ENCODE measurements at regions not wholly inside any gene's neighbourhood (a gene's known extent, or its start where the extent isn't known, plus 50 kb on each side); places are given as distances from the start of the nearest gene placed in this dataset.

- no peak for DNase-seq (ENCODE audit: low read depth in 4 of 4, low spot score in 3 of 4)
Measured at GRCh38 chr13:97715763-97716162, 237.7 kb upstream of the IPO5 start.

- no peak for DNase-seq (ENCODE audit: low read depth in 4 of 4, low spot score in 3 of 4)
Measured at GRCh38 chr13:97716746-97717145, 236.7 kb upstream of the IPO5 start.

- DNase-seq (ENCODE audit: low read depth in 4 of 4, low spot score in 3 of 4), result no peak
Measured at GRCh38 chr13:97719736-97720135, 233.7 kb upstream of the IPO5 start.

- no peak for DNase-seq (ENCODE audit: low read depth in 4 of 4, low spot score in 3 of 4)
Measured at GRCh38 chr13:97720896-97721295, 232.6 kb upstream of the IPO5 start.

- no peak for DNase-seq (ENCODE audit: low read depth in 4 of 4, low spot score in 3 of 4)
Measured at GRCh38 chr13:97723655-97724054, 229.8 kb upstream of the IPO5 start.

- DNase-seq (ENCODE audit: low read depth in 4 of 4, low spot score in 3 of 4), result no peak
Measured at GRCh38 chr13:97724450-97724849, 229.0 kb upstream of the IPO5 start.

GRCh38 chr13:97726664-97727280 lies 226.7 kb upstream of the IPO5 start:
- DNase-seq (ENCODE audit: low read depth in 4 of 4, low spot score in 3 of 4), result no peak

- DNase-seq (ENCODE audit: low read depth in 4 of 4, low spot score in 3 of 4), result no peak
Measured at GRCh38 chr13:97727991-97728390, 225.5 kb upstream of the IPO5 start.

- no peak for DNase-seq (ENCODE audit: low read depth in 4 of 4, low spot score in 3 of 4)
Measured at GRCh38 chr13:97736436-97736835, 217.0 kb upstream of the IPO5 start.

- no peak for DNase-seq (ENCODE audit: low read depth in 4 of 4, low spot score in 3 of 4)
Measured at GRCh38 chr13:97742084-97742483, 211.4 kb upstream of the IPO5 start.

- DNase-seq (ENCODE audit: low read depth in 4 of 4, low spot score in 3 of 4), result no peak
Measured at GRCh38 chr13:97743938-97744337, 209.5 kb upstream of the IPO5 start.

GRCh38 chr13:97746649-97747048 lies 206.8 kb upstream of the IPO5 start:
- DNase-seq (ENCODE audit: low read depth in 4 of 4, low spot score in 3 of 4), result no peak

- DNase-seq (ENCODE audit: low read depth in 4 of 4, low spot score in 3 of 4), result no peak
Measured at GRCh38 chr13:97749174-97749573, 204.3 kb upstream of the IPO5 start.

- DNase-seq (ENCODE audit: low read depth in 4 of 4, low spot score in 3 of 4), result no peak
Measured at GRCh38 chr13:97751477-97751876, 202.0 kb upstream of the IPO5 start.

GRCh38 chr13:97752961-97753668 lies 200.4 kb upstream of the IPO5 start:
- DNase-seq (ENCODE audit: low read depth in 4 of 4, low spot score in 3 of 4), result no peak

GRCh38 chr13:97753942-97754670 lies 199.4 kb upstream of the IPO5 start:
- DNase-seq (ENCODE audit: low read depth in 4 of 4, low spot score in 3 of 4), result no peak

GRCh38 chr13:97757807-97758206 lies 195.7 kb upstream of the IPO5 start:
- no peak for DNase-seq (ENCODE audit: low read depth in 4 of 4, low spot score in 3 of 4)

- DNase-seq (ENCODE audit: low read depth in 4 of 4, low spot score in 3 of 4), result no peak
Measured at GRCh38 chr13:97758317-97758716, 195.2 kb upstream of the IPO5 start.

- DNase-seq (ENCODE audit: low read depth in 4 of 4, low spot score in 3 of 4), result no peak
Measured at GRCh38 chr13:97761796-97762540, 191.5 kb upstream of the IPO5 start.

GRCh38 chr13:97766749-97767148 lies 186.7 kb upstream of the IPO5 start:
- no peak for DNase-seq (ENCODE audit: low read depth in 4 of 4, low spot score in 3 of 4)

- DNase-seq (ENCODE audit: low read depth in 4 of 4, low spot score in 3 of 4), result no peak
Measured at GRCh38 chr13:97768134-97768533, 185.3 kb upstream of the IPO5 start.

Data from right renal pelvis (tissue), 4 donors.